ENCODE measurements at regions not wholly inside any gene's neighbourhood (a gene's known extent, or its start where the extent isn't known, plus 50 kb on each side); places are given as distances from the start of the nearest gene placed in this dataset.
A peak's percentile ranks its signal among the peaks of the same experiment; 100 is the strongest.

DNA sequence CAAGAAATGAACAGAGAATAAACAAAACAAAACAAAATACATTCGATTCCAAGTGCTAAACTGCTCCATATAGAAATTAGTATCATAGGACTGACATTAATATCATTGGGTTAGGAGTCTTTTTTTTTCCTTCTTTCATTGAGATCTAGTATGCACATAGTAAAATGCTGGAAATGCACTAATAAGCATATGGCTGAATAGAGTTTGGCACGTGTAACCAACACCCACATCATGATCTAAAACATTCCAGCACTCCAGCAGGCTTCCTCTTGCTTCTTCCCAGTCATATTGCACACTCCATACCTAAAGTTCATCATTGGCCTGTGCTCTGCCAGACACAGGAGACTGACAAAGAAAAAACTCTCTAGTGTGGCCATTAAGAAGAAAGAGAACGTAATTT lies 117.5 kb downstream of the POU4F1 start:
- Histone ChIP-seq H3K79me2 (replicated peaks; ENCODE audit: insufficient read depth) (no peaks in the 10 kb centered on the region), H3K4me3 (no peak overlapping the region), H3K4me1 (ENCODE audit: insufficient read depth) (no peaks in the 10 kb centered on the region), H3K27me3 (ENCODE audit: insufficient read depth) (no peaks in the 10 kb centered on the region), H3F3A (replicated peaks; ENCODE audit: low read depth) (no peaks in the 10 kb centered on the region), H4K20me1 (replicated peaks; ENCODE audit: insufficient read depth) (no peaks in the 10 kb centered on the region), H3K4me2 (no peak overlapping the region), H3K27ac (ENCODE audit: low read depth) (no peak overlapping the region), H3K9me2 (ENCODE audit: insufficient read depth) (no peaks in the 10 kb centered on the region), H2AFZ (peak overlapping the region; percentile 35; the same call in 1 of the 2 replicates), H3K36me3 (ENCODE audit: insufficient read depth) (no peaks in the 10 kb centered on the region)
- Mint-ChIP-seq H3K27ac (no peak overlapping the region; the same call in 1 of the 2 replicates), H3K27me3 (ENCODE audit: insufficient read depth, low read depth, poor library complexity) (no peaks in the 10 kb centered on the region), H3K9me3 (no peaks in the 10 kb centered on the region), H3K36me3 (ENCODE audit: low read depth) (no peaks in the 10 kb centered on the region), H3K4me3 (no peak overlapping the region), H3K4me1 (no peaks in the 10 kb centered on the region)
- DNase-seq (ENCODE audit: low spot score): no peak
- TF ChIP-seq POLR2AphosphoS5 (IDR thresholded peaks at IDR 0.05; ENCODE audit: low read depth) (no peak), NANOG (IDR thresholded peaks at IDR 0.05; ENCODE audit: borderline replicate concordance) (no peak), CREB1 (CRISPR knock-in tag; IDR thresholded peaks at IDR 0.05; ENCODE audit: low read depth) (no peak), JUNB (IDR thresholded peaks at IDR 0.05; ENCODE audit: unreplicated experiment) (no peak), EZH2phosphoT487 (IDR thresholded peaks at IDR 0.05; ENCODE audit: unreplicated experiment) (no peak), ZNF462 (CRISPR knock-in tag; IDR thresholded peaks at IDR 0.05) (no peak), ZNF331 (CRISPR knock-in tag; IDR thresholded peaks at IDR 0.05; ENCODE audit: low read depth) (no peak), STAT1 (IDR thresholded peaks at IDR 0.05; ENCODE audit: unreplicated experiment) (no peak), ZNF114 (CRISPR knock-in tag; IDR thresholded peaks at IDR 0.05) (no peak), EZH2 (IDR thresholded peaks at IDR 0.05; ENCODE audit: low read depth, unreplicated experiment) (no peak)
- TF ChIP-seq, protein P1, sequence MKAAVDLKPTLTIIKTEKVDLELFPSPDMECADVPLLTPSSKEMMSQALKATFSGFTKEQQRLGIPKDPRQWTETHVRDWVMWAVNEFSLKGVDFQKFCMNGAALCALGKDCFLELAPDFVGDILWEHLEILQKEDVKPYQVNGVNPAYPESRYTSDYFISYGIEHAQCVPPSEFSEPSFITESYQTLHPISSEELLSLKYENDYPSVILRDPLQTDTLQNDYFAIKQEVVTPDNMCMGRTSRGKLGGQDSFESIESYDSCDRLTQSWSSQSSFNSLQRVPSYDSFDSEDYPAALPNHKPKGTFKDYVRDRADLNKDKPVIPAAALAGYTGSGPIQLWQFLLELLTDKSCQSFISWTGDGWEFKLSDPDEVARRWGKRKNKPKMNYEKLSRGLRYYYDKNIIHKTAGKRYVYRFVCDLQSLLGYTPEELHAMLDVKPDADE (IDR thresholded peaks at IDR 0.05): no peak
- TF ChIP-seq, protein P2, sequence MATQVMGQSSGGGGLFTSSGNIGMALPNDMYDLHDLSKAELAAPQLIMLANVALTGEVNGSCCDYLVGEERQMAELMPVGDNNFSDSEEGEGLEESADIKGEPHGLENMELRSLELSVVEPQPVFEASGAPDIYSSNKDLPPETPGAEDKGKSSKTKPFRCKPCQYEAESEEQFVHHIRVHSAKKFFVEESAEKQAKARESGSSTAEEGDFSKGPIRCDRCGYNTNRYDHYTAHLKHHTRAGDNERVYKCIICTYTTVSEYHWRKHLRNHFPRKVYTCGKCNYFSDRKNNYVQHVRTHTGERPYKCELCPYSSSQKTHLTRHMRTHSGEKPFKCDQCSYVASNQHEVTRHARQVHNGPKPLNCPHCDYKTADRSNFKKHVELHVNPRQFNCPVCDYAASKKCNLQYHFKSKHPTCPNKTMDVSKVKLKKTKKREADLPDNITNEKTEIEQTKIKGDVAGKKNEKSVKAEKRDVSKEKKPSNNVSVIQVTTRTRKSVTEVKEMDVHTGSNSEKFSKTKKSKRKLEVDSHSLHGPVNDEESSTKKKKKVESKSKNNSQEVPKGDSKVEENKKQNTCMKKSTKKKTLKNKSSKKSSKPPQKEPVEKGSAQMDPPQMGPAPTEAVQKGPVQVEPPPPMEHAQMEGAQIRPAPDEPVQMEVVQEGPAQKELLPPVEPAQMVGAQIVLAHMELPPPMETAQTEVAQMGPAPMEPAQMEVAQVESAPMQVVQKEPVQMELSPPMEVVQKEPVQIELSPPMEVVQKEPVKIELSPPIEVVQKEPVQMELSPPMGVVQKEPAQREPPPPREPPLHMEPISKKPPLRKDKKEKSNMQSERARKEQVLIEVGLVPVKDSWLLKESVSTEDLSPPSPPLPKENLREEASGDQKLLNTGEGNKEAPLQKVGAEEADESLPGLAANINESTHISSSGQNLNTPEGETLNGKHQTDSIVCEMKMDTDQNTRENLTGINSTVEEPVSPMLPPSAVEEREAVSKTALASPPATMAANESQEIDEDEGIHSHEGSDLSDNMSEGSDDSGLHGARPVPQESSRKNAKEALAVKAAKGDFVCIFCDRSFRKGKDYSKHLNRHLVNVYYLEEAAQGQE (IDR thresholded peaks at IDR 0.05; ENCODE audit: unreplicated experiment): no peak
- TF ChIP-seq, protein P3, sequence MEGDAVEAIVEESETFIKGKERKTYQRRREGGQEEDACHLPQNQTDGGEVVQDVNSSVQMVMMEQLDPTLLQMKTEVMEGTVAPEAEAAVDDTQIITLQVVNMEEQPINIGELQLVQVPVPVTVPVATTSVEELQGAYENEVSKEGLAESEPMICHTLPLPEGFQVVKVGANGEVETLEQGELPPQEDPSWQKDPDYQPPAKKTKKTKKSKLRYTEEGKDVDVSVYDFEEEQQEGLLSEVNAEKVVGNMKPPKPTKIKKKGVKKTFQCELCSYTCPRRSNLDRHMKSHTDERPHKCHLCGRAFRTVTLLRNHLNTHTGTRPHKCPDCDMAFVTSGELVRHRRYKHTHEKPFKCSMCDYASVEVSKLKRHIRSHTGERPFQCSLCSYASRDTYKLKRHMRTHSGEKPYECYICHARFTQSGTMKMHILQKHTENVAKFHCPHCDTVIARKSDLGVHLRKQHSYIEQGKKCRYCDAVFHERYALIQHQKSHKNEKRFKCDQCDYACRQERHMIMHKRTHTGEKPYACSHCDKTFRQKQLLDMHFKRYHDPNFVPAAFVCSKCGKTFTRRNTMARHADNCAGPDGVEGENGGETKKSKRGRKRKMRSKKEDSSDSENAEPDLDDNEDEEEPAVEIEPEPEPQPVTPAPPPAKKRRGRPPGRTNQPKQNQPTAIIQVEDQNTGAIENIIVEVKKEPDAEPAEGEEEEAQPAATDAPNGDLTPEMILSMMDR (conservative IDR thresholded peaks at IDR 0.05; ENCODE audit: low read depth in 2 of 2): no peak
- ATAC-seq: no peak

Data from GM23338 (cell line).